SU-DHL-6 (cell line): ENCODE measurements at regions not wholly inside any gene's neighbourhood (a gene's known extent, or its start where the extent isn't known, plus 50 kb on each side); places are given as distances from the start of the nearest gene placed in this dataset.
"Not testable (repeated sequence)": the region's sequence is repeated elsewhere in the genome, so short reads cannot be mapped to it uniquely, and the experiment has no call there.

Experiments
- H2AFZ ChIP-seq: fragments of 200-600 bp; sonication (generic); 2 replicates; pipeline ENCODE4 v1.6.1; 2014; ENCODE audit warnings: low read depth, mild to moderate bottlenecking, moderate library complexity, mixed read lengths, antibody characterized with exemption, low read length; ENCODE audit not compliant: severe bottlenecking
- H3F3A ChIP-seq: fragments of 200-600 bp; shearing (Covaris generic); 2 replicates; pipeline ENCODE4 v1.6.0; 2016; ENCODE audit warnings: antibody characterized with exemption, mild to moderate bottlenecking; ENCODE audit not compliant: insufficient read depth
- H3K27ac ChIP-seq: fragments of 200-600 bp; sonication (generic); 2 replicates; pipeline ENCODE4 v1.5.1; 2016; ENCODE audit warnings: low read depth, mild to moderate bottlenecking, low read length, moderate library complexity, mixed read lengths
- H3K27me3 ChIP-seq: fragments of 200-600 bp; sonication (generic), shearing (Covaris generic); 2 replicates; pipeline ENCODE4 v1.6.0; 2014; ENCODE audit warnings: mild to moderate bottlenecking, low read length
- H3K36me3 ChIP-seq: fragments of 200-600 bp; sonication (generic); 2 replicates; pipeline ENCODE4 v1.6.1; 2014; ENCODE audit warnings: mild to moderate bottlenecking, low read length, mixed read lengths
- H3K4me2 ChIP-seq: fragments of 300-600, 200-600 bp; shearing (Covaris generic), sonication (generic); 2 replicates; pipeline ENCODE4 v1.6.0; 2014; ENCODE audit warnings: low read length, low read depth, mild to moderate bottlenecking; ENCODE audit not compliant: poor library complexity, severe bottlenecking
- H3K4me3 ChIP-seq: fragments of 200-600 bp; sonication (generic); 2 replicates; pipeline ENCODE4 v1.5.1; 2014; ENCODE audit warnings: antibody characterized with exemption, low read length, mild to moderate bottlenecking, mixed read lengths; ENCODE audit not compliant: insufficient read depth, poor library complexity, severe bottlenecking
- H3K79me2 ChIP-seq: fragments of 200-600 bp; sonication (generic); 2 replicates; pipeline ENCODE4 v1.6.1; 2014; ENCODE audit warnings: mild to moderate bottlenecking, low read length, moderate library complexity; ENCODE audit not compliant: insufficient read depth
- H3K9ac ChIP-seq: fragments of 200-600 bp; sonication (generic); 2 replicates; pipeline ENCODE4 v1.7.0; 2014; ENCODE audit warnings: mild to moderate bottlenecking, low read length
- H3K9me2 ChIP-seq: fragments of 200-600 bp; sonication (generic); replicated peaks from 2 replicates; pipeline ENCODE4 v1.6.1; 2014; ENCODE audit warnings: low read length; ENCODE audit not compliant: insufficient read depth
- H3K9me3 ChIP-seq: fragments of 200-600 bp; sonication (generic); 2 replicates; pipeline ENCODE4 v1.6.1; 2014; ENCODE audit warnings: low read length, mixed read lengths; ENCODE audit not compliant: insufficient read depth
- H4K20me1 ChIP-seq: fragments of 200-600 bp; sonication (generic); 2 replicates; pipeline ENCODE4 v1.6.1; 2014; ENCODE audit warnings: low read depth, mild to moderate bottlenecking, antibody characterized with exemption, low read length, moderate library complexity, mixed read lengths
- CTCF ChIP-seq: fragments of 200-600 bp; sonication (generic); IDR thresholded peaks from one replicate; pipeline ENCODE4 v1.5.1; 2017; ENCODE audit warnings: antibody characterized with exemption, mild to moderate bottlenecking, low read length, moderate library complexity; ENCODE audit not compliant: insufficient read depth, poor library complexity, severe bottlenecking
- EZH2phosphoT487 ChIP-seq: fragments of 200-600 bp; sonication (generic), shearing (Covaris generic); conservative IDR thresholded peaks from 2 replicates; pipeline ENCODE4 v1.6.1; 2018; ENCODE audit warnings: mild to moderate bottlenecking, antibody characterized with exemption, low read length, moderate library complexity, mixed read lengths

- Histone ChIP-seq H3K36me3 (no peaks in the 10 kb centered on the region), H3K4me3 (no peak overlapping the region), H4K20me1 (no peaks in the 10 kb centered on the region), H3K9ac (no peak overlapping the region), H3K27ac (no peak overlapping the region), H2AFZ (no peak overlapping the region), H3K9me3 (no peaks in the 10 kb centered on the region), H3K27me3 (no peaks in the 10 kb centered on the region), H3K9me2 (no peaks in the 10 kb centered on the region), H3K4me2 (no peak overlapping the region), H3F3A (no peaks in the 10 kb centered on the region), H3K79me2 (no peaks in the 10 kb centered on the region)
- TF ChIP-seq CTCF (no peak), EZH2phosphoT487 (no peak)
Measured at GRCh38 chr6:92648364-92649086, 770.8 kb downstream of the EPHA7 start.

- H3F3A ChIP-seq, result no peaks in the 10 kb centered on the region
- no peaks in the 10 kb centered on the region for H3K9me3 ChIP-seq
- no peak overlapping the region for H3K4me3 ChIP-seq
- no peaks in the 10 kb centered on the region for H3K27me3 ChIP-seq
- no peaks in the 10 kb centered on the region for H4K20me1 ChIP-seq
- no peak overlapping the region for H3K4me2 ChIP-seq
- no peak overlapping the region for H2AFZ ChIP-seq
- H3K9ac ChIP-seq, result no peak overlapping the region
- H3K27ac ChIP-seq, result no peak overlapping the region
- H3K36me3 ChIP-seq, result no peaks in the 10 kb centered on the region
- TF ChIP-seq CTCF (no peak), EZH2phosphoT487 (no peak)
- no peaks in the 10 kb centered on the region for H3K79me2 ChIP-seq
- no peaks in the 10 kb centered on the region for H3K9me2 ChIP-seq
Measured at GRCh38 chr6:92647630-92648029, 771.7 kb downstream of the EPHA7 start.

- not testable (repeated sequence) for H3K9me3 ChIP-seq, H3K27ac ChIP-seq, H3K27me3 ChIP-seq, H3K9ac ChIP-seq, H3K4me2 ChIP-seq, H4K20me1 ChIP-seq, H3K79me2 ChIP-seq, H2AFZ ChIP-seq, H3F3A ChIP-seq, H3K9me2 ChIP-seq, H3K36me3 ChIP-seq, H3K4me3 ChIP-seq
- peak; percentile 27 for TF ChIP-seq CTCF
Measured at GRCh38 chr6:92644104-92644791, 775.1 kb downstream of the EPHA7 start.
